A549 (cell line): ENCODE measurements at regions not wholly inside any gene's neighbourhood (a gene's known extent, or its start where the extent isn't known, plus 50 kb on each side); places are given as distances from the start of the nearest gene placed in this dataset.

Experiments used
- ATAC-seq, 2 experiments: fragments of 200-7000 bp in 1 of 2; fragments of >200 bp in 1 of 2; cut with Nextera tagmentation in 1 of 2; cut with Tn5 transposase in 1 of 2; 3 replicates each; pipeline versions ENCODE4 v1.8.0 to v1.9.1; 2018 to 2020; ENCODE audit warnings: mild to moderate bottlenecking in 1 of 2, moderate library complexity in 1 of 2
- CTCF ChIA-PET: fragments of 300-600 bp; sonication (Branson Sonifier 250); formaldehyde crosslinking; extraction: SDS; loops from one replicate; lab custom pipeline; 2021; ENCODE audit warnings: antibody characterized with exemption, inconsistent platforms; lab: Yijun Ruan, JAX
- POLR2A ChIA-PET: fragments of 350-600 bp; formaldehyde crosslinking; extraction: SDS; loops from one replicate; lab custom pipeline; 2021; ENCODE audit warnings: antibody characterized with exemption, inconsistent platforms; lab: Yijun Ruan, JAX
- DNase-seq, 2 experiments: peaks; one replicate each; pipeline versions ENCODE4 v3.0.0 to v3.0.0-alpha.2; 2011 to 2016; ENCODE audit warnings: low read depth in 1 of 2, low spot score in 1 of 2
- FAIRE-seq: peaks from 2 replicates; lab custom pipeline; 2011; peaks lifted over from hg19 to GRCh38; lab: Jason Lieb, UNC
- H3K27ac ChIP-seq, 2 experiments: fragments of >200 bp; sonication (Bioruptor Twin); formaldehyde crosslinking; 3 replicates each; pipeline ENCODE4 v1.5.1; 2016 to 2017
- H3K4me1 ChIP-seq: fragments of >200 bp; sonication (Bioruptor Twin); formaldehyde crosslinking; 3 replicates; pipeline ENCODE4 v1.6.1; 2016
- H3K4me2 ChIP-seq: fragments of >200 bp; sonication (Bioruptor Twin); formaldehyde crosslinking; 3 replicates; pipeline ENCODE4 v1.6.1; 2016
- H3K4me3 ChIP-seq: fragments of >200 bp; sonication (Bioruptor Twin); formaldehyde crosslinking; 3 replicates; pipeline ENCODE4 v1.5.1; 2016
- H3K9me3 ChIP-seq: fragments of >200 bp; sonication (Bioruptor Twin); formaldehyde crosslinking; 3 replicates; pipeline ENCODE4 v1.6.1; 2016
- BHLHE40 ChIP-seq: IDR thresholded peaks from 2 replicates; pipeline ENCODE4 v1.6.1; 2012; ENCODE audit warnings: low read depth, low read length, inconsistent platforms
- CEBPB ChIP-seq, 2 experiments: fragments of >200 bp in 1 of 2; sonication (Bioruptor Twin) in 1 of 2; formaldehyde crosslinking in 1 of 2; IDR thresholded peaks; 2 replicates each; pipeline ENCODE4 v1.6.1; 2012 to 2016
- CHD4 ChIP-seq: fragments of 200-600 bp; sonication (generic); IDR thresholded peaks from 2 replicates; pipeline ENCODE4 v1.6.1; 2016; ENCODE audit warnings: antibody characterized with exemption, mild to moderate bottlenecking, borderline replicate concordance
- EP300 ChIP-seq, 2 experiments: fragments of >200 bp; sonication (Bioruptor Twin); formaldehyde crosslinking; IDR thresholded peaks; 2 replicates in 1 of 2; 3 replicates in 1 of 2; pipeline ENCODE4 v1.6.1; 2016 to 2017
- FOXS1 ChIP-seq: fragments of 250-450 bp; sonication (Bioruptor Pico); IDR thresholded peaks from 2 replicates; pipeline ENCODE4 v1.5.0; 2020; ENCODE audit warnings: mild to moderate bottlenecking, moderate library complexity
- HES2 ChIP-seq: fragments of >200 bp; sonication (Bioruptor Twin); formaldehyde crosslinking; IDR thresholded peaks from 2 replicates; pipeline ENCODE4 v1.6.1; 2016
- MAX ChIP-seq: IDR thresholded peaks from 2 replicates; pipeline ENCODE4 v1.6.1; 2012
- MAZ ChIP-seq: fragments of 150-350 bp; IDR thresholded peaks from 2 replicates; pipeline ENCODE4 v1.6.1; 2014; ENCODE audit warnings: antibody characterized with exemption, low read depth, low read length, borderline replicate concordance
- NPAS2 ChIP-seq: fragments of 250-450 bp; sonication (Bioruptor Pico); IDR thresholded peaks from 2 replicates; pipeline ENCODE4 v1.8.0; 2022; ENCODE audit warnings: mild to moderate bottlenecking, moderate library complexity, borderline replicate concordance
- NR3C1 ChIP-seq: fragments of >200 bp; sonication (Bioruptor Twin); formaldehyde crosslinking; IDR thresholded peaks from 3 replicates; pipeline ENCODE4 v1.6.1; 2017
- RAD21 ChIP-seq, 2 experiments: fragments of >200 bp in 1 of 2; sonication (Bioruptor Twin) in 1 of 2; formaldehyde crosslinking in 1 of 2; IDR thresholded peaks in 1 of 2; conservative IDR thresholded peaks in 1 of 2; 2 replicates in 1 of 2; 3 replicates in 1 of 2; pipeline ENCODE4 v1.6.1; 2012 to 2018; ENCODE audit warnings: inconsistent platforms in 1 of 2
- RARB ChIP-seq: fragments of 250-450 bp; sonication (Bioruptor Pico); IDR thresholded peaks from 2 replicates; pipeline ENCODE4 v1.8.0; 2021; ENCODE audit warnings: mild to moderate bottlenecking, moderate library complexity
- REST ChIP-seq: fragments of 200-600 bp; sonication (generic); IDR thresholded peaks from 2 replicates; pipeline ENCODE4 v1.6.1; 2016; ENCODE audit warnings: antibody characterized with exemption, mild to moderate bottlenecking, moderate library complexity
- RFX5 ChIP-seq: fragments of 450-650 bp; IDR thresholded peaks from 2 replicates; pipeline ENCODE4 v1.7.1; 2014; ENCODE audit warnings: antibody characterized with exemption, mild to moderate bottlenecking, moderate library complexity
- RNF2 ChIP-seq: fragments of 200-600 bp; sonication (generic); IDR thresholded peaks from 2 replicates; pipeline ENCODE4 v1.6.1; 2016; ENCODE audit warnings: low read depth, mild to moderate bottlenecking, antibody characterized with exemption, moderate library complexity, borderline replicate concordance
- TP53 ChIP-seq: fragments of 250-450 bp; sonication (Bioruptor Pico); IDR thresholded peaks from 2 replicates; pipeline ENCODE4 v1.5.0; 2021; ENCODE audit warnings: mild to moderate bottlenecking, moderate library complexity
- ZFP36 ChIP-seq: fragments of 450-650 bp; IDR thresholded peaks from 2 replicates; pipeline ENCODE4 v1.6.1; 2014; ENCODE audit warnings: borderline replicate concordance; ENCODE audit not compliant: partially characterized antibody
- WGBS: methylation state at CpG from one replicate; pipeline ENCODE4 v1.1.6; 2017; ENCODE audit errors: missing lambda C conversion rate; 5-methylcytosine and 5-hydroxymethylcytosine counted together
- TF ChIP-seq, protein P1 (sequence below): IDR thresholded peaks from 2 replicates; pipeline ENCODE4 v1.6.1; 2012; ENCODE audit warnings: low read depth, borderline replicate concordance
- TF ChIP-seq, protein P2 (sequence below): IDR thresholded peaks from 2 replicates; pipeline ENCODE4 v1.6.1; 2012

- no peaks in the 10 kb centered on the region for H3K4me1 ChIP-seq
- CTCF ChIA-PET, result no interaction called here
- no peak overlapping the region for H3K4me2 ChIP-seq
- no peak for ATAC-seq
- TF ChIP-seq REST (no peak), NPAS2 (no peak), MAX (no peak), RNF2 (no peak), RAD21 (conservative IDR thresholded peaks at IDR 0.05 in 1 of 2, IDR thresholded peaks at IDR 0.05 in 1 of 2) (no peak), FOXS1 (CRISPR knock-in tag) (no peak), RFX5 (no peak), EP300 (IDR thresholded peaks at IDR 0.05) (no peak), TP53 (no peak), HES2 (no peak), RARB (CRISPR knock-in tag) (no peak), CHD4 (no peak), MAZ (no peak), BHLHE40 (no peak), ZFP36 (no peak), NR3C1 (no peak), CEBPB (IDR thresholded peaks at IDR 0.05) (no peak)
- TF ChIP-seq, protein P1, sequence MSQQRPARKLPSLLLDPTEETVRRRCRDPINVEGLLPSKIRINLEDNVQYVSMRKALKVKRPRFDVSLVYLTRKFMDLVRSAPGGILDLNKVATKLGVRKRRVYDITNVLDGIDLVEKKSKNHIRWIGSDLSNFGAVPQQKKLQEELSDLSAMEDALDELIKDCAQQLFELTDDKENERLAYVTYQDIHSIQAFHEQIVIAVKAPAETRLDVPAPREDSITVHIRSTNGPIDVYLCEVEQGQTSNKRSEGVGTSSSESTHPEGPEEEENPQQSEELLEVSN, result no peak
- TF ChIP-seq, protein P2, sequence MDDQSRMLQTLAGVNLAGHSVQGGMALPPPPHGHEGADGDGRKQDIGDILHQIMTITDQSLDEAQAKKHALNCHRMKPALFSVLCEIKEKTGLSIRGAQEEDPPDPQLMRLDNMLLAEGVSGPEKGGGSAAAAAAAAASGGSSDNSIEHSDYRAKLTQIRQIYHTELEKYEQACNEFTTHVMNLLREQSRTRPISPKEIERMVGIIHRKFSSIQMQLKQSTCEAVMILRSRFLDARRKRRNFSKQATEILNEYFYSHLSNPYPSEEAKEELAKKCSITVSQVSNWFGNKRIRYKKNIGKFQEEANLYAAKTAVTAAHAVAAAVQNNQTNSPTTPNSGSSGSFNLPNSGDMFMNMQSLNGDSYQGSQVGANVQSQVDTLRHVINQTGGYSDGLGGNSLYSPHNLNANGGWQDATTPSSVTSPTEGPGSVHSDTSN, result no peak
- no peak for DNase-seq
- H3K27ac ChIP-seq, result no peak overlapping the region
- no peak overlapping the region for H3K4me3 ChIP-seq
- no peaks in the 10 kb centered on the region for H3K9me3 ChIP-seq
- POLR2A ChIA-PET, result no interaction called here
- FAIRE-seq, result no peak
- WGBS, result 14% methylated on average over 5 of the region's 5 CpGs
These were observed 50.0 kb upstream of the IRX6 start for GRCh38 chr16:55273959-55274358.
